ENCODE measurements at regions not wholly inside any gene's neighbourhood (a gene's known extent, or its start where the extent isn't known, plus 50 kb on each side); places are given as distances from the start of the nearest gene placed in this dataset.

DNA sequence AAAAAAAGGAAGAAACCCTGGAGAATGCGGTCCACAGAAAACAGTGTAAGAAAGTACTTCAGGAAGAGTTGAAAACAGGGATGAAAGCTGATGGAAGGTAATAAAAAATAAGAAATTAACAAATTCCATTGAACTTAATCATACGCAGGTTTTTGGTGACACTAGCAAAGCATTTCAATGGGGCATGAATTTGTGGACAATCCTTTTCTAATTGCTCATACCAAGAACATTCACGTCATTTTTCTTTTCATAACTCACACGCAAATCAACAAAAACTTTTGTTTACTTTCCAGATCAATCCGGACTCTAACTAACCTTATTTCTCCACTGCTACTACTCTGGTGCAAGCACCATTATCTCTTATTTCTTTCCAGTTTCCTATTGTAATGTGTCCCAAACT, 1195.0 kb downstream of the SLITRK5 start:
- DNase-seq (ENCODE audit: low read depth) = no peak

DNA sequence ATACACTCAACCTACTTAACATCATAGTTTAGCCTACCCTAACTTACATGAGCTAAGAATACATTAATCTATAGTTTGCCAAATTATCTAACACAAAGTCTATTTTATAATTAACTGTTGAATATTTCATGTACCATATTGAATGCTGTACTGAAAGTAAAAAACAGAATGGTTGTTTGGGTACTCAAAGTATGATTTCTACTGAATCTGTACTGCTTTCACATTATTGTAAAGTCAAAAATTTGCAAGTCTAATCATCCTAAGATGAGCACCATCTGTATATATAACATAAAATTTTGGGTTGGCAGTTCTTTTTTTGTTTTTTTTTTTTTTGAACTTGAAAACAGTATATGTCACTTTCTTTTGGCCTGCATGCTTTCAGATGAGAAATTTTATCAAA, 1212.6 kb downstream of the SLITRK5 start:
- DNase-seq (ENCODE audit: low read depth) = no peak

DNA sequence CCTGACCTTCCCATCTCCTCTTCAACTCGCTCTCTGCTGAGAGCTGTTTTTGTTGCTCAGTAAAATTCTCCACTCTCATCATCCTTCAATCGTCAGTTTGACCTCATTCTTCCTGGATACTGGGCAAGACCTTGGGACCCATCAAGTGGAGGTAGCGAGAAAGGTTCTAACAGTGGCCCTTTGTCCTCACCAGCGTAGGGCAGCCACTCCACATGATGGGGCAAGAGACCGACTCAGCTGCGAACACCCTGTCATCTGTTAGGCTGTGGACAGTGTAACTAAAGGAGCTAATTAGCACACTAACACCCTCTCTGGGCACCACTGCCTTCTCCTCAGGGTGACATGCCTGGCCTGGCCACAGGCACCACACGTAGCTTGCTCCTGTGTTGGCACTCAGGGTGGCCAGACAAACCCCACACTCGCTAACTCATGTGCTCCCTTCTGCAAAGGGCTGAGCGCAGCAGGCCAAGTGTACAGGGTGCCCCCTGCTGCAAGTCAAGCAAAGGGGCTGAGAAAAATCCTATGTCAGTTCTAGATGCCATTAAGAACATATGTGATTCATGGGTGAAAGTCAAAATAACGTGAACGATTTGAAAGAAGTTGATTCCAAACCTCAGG, 1216.0 kb downstream of the SLITRK5 start:
- no peak for DNase-seq (ENCODE audit: low read depth)

DNA sequence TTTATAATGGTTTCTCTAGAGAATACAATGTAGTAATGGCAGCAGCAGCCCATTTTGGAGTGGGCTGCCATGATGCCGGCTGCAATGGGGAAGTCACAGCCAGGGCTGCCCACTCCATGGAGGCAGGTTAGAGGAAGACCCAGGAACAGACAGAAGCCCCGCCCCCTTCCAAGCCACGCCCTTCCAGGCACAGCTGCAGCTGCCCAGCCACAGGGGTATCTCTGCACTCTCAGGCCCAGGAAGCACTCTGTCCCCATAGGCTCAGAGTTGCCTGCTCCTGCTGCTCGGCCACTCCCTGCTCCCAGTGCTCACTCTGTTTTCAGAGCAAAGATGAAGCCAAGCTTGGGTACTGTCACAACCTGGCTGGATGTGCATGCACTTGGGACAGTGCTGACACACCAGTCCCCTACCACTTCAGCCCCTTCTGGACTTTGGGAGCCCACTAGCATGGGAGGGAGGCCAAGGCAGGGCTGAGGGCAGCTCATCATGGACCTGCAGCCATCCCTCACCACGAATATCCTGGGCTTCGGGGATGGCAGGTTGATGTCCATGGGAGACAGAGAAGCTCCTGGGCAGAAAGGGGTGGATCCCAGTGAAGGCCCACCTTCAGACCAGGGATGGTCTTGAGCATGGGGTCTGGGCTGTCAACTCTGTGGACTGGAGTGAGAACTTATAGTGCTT, 1224.2 kb downstream of the SLITRK5 start:
- no peak for DNase-seq (ENCODE audit: low read depth)

DNA sequence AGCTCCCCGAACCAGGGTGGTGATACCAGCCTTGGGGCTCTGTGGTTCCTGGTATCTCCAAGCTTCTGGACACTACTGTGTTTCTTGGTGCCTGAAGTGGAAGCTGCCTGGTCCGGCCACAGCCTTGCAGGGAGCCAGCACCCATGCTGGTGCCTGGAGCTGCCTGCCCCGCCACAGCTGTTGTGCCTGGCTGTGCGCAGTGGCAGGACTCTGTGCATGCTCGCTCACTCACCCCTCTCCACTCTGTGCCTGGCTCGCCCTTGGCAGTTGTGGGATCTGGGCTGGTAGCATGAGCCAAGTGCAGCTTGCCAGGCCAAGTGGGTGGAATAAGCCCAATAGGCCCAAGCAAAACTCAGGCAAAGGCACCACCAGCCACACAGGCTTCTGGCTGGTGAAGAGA, 1225.3 kb downstream of the SLITRK5 start:
- DNase-seq (ENCODE audit: low read depth) = no peak

DNA sequence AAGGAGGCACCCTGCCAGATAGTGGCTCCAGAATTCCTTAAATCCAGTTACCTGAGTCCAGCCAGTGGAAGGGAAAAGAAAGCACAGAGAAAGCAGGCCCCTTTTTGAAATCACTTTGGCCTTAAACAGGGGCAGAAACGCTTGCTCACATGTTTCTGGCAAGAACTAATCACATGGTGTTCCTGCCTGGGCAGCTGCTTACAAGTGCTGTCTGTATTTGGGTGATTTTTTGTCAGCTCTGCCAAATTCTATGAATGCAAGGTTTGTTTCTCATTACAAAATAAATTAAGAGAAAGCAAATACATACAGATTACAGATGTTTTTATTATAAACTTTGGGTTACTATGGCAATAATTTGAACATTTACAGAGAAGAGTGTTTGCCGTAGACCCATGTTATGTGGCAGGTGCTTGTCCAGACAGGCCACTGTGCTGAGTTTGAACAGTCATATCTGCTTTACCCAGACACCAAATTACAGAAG, 1237.8 kb downstream of the SLITRK5 start:
- DNase-seq (ENCODE audit: low read depth) = peak; percentile 55

DNA sequence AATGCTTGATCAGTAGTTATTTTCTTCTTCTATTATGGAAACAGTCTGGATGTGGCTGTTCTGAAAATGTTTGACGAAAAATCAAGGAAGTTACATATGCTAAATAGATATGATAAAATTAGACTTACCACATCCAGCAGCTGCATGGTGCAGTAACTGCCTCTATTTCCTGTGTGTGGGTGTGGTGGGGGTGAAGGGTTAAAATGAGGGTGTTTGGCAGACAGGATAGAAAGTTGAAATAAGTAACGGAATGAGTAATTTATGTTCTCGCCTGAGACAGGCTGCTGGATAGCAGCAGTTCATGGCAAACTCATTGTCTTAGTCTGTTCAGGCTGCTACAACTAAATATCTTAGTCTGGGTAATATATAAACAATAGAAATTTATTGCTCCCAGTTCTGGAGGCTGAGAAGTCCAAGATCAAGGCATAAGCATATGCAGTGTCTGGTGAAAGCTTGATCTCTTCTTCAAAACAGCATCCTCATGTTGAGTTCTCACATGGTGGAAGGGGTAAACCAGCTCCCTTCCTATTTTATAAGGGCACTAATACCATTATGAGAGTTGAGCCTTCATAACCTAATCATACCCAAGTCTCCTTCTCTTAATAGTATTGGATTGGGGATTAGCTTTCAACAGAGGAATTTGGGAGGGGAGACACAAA, 1248.9 kb downstream of the SLITRK5 start:
- no peak for DNase-seq (ENCODE audit: low read depth)

DNA sequence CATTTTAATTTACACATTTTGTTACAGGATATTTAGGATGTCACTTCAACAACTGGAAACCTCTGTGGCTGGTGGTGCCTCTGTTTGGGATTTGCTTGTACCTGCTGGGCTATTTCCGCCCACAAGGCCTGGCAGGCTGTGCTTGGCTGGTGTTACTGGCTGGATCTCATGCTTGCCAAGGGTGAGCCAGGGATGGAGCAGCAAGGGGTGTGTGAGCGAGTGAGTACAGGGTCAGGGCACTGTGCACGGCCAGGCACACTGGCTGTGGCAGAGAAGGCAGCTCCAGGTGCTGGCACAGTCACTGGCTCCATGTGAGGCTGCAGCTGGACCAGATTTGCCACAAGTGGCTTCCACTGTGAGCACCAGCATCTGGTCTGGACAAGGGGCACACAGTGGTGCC, 1254.8 kb downstream of the SLITRK5 start:
- no peak for DNase-seq (ENCODE audit: low read depth)

DNA sequence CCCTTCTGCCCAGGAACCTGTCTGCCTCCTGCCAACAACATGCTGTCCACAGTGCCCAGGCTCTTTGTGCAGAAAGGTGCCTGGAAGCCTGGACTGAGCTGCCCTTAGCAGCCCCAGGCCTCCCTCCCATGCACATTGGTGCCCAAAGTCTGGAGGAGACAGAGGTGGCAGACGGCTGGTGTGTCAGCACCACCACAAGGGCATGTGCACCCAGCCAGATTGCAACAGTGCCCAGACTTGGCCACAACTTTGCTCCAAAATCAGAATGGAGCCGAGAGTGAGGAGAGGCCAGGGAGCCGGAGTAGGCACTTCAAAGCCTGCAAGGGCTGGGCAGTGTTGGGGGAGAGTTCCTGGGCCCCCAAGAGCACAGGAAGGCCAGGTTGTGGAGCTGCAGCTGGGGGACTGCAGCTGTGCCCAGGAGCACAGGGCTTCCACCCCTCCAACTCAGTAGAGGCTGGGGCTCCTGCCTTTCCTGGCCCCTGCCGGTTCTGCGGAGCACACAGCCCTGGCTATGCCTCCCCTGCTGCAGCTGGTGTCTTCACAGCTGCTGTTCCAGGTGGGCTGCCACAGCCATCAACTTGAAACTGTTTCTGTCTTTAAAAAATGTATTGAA, 1255.8 kb downstream of the SLITRK5 start:
- no peak for DNase-seq (ENCODE audit: low read depth)

DNA sequence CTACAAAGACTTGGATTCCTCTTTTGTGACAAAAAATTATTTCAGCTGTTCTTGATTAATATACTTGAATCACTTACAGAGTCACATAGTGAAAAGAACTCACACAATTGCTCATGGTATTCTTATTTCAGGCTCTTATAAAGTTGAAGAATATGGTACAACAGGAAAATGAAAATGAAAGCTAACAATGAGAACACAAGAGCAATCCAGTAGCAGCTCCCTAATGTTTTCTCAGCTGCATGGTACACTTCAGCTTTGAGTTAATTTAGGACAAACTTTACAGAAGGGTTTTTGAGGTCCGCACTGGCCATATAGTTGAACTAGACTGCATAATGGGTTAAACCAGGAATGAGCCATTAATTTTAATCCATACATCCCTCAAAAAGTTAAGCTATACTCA, 1261.8 kb downstream of the SLITRK5 start:
- DNase-seq (ENCODE audit: low read depth) = no peak

DNA sequence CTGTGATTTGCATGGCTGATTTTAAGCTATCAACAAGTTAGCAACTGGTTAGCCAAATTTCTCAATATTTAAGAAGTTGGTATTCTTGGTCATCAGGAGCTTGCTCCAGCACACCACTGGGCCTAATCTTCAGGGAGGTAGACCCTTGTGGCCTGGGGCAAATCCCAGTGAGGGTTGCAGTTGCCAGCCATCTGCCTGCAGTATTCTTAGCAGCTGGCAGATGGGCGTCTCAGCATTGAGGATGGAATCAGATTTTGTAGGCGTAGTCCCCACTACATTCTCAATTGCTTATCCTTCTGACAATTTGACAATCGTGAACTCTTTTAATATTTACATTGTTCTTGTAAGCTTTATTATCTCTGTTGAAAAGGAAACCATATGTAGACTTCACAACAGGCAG, 1266.2 kb downstream of the SLITRK5 start:
- DNase-seq (ENCODE audit: low read depth) = no peak

DNA sequence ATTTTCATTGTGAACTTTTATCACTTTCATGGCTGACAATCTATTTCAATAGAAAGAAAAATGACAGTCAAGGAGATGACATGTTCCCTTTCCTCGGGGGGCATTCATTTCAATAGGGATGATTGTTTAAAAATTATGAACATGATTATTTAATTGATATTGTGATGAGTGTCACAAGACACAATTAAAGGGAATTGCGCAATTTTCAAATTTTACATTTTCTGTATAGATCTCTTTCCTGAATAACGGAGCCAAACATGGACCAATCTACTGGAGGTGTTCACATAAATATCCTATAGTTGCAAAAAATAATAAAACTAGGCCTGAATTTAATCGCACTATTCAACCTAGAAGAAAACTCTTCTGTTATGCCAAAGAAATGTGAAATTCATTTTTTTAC, 1274.6 kb downstream of the SLITRK5 start:
- no peak for DNase-seq (ENCODE audit: low read depth)

DNA sequence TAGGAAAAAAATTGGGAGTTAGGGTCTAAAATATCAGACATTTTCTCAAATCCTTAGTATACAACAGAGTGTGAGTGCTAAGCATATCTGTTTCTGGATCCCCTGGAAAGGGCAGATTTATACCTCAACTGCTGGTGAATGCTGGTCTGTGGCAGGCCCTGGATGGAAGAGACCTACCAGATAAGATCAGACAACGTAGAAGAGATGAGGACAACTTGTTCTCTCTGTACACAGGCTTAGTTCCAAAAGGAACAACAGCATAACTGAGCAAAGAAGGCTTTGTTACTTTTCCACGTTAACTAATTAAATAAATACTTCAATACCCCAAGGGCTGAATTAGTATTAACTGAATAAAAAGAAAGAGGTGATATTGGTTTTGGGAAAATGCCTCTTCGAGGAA, 1277.3 kb downstream of the SLITRK5 start:
- DNase-seq (ENCODE audit: low read depth) = no peak

DNA sequence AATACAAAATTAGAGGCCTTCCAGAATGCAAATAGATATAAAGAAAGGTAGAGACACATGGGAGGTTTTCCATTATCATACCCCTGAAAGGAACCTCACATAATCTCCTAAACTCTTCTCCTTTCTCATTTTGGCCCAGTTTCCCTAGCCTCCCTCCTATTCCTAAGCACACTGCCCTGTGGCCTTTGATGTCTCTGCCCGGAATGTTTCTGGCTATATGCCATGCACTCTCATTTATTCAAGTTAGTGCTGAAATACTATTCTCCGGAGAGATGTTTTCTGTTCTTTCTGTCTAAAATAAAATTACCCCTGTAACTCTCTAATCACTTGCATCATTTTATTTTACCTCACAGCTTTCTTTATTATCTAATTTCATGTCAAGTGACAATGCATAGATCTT, 1287.7 kb downstream of the SLITRK5 start:
- peak; percentile 1 for DNase-seq (ENCODE audit: low read depth)

DNA sequence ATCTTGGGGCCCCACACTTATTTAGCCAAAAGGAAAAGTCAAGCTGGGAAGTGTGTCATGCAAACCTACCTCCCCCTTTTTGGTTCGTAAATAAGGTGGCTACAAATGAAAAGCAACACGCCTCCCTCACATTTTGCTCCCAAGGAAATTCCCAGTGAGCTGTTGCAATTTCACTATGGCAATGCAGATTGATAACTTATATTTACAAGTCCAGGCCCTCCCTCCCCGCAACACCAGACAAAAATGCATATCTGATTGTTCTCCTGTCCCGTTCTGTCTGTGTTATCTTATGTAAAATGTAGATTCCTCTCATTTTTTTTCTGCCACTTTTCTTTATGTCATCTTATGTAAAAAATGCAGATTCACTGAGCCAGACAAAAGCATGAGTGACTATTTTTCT, 1305.3 kb downstream of the SLITRK5 start:
- no peak for DNase-seq (ENCODE audit: low read depth)

DNA sequence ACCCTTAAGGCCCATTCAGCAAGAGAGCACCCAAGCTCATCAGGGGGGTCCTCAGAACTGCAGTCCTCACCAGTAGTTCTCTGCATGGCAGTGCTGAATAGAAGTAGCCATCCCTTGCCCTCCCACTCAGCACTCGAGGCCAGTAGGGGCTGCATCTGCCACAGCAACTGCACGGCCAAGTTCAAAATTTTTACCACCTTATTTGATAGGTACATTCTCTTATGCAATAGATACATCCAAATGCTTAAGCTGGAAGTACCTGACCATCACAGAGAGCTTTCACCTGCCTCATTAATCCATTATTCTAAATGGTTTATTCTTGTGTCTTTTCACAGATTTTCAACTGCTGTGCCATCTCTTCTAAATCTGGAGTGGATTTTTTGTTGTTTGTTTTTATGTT, 1307.4 kb downstream of the SLITRK5 start:
- no peak for DNase-seq (ENCODE audit: low read depth)

DNA sequence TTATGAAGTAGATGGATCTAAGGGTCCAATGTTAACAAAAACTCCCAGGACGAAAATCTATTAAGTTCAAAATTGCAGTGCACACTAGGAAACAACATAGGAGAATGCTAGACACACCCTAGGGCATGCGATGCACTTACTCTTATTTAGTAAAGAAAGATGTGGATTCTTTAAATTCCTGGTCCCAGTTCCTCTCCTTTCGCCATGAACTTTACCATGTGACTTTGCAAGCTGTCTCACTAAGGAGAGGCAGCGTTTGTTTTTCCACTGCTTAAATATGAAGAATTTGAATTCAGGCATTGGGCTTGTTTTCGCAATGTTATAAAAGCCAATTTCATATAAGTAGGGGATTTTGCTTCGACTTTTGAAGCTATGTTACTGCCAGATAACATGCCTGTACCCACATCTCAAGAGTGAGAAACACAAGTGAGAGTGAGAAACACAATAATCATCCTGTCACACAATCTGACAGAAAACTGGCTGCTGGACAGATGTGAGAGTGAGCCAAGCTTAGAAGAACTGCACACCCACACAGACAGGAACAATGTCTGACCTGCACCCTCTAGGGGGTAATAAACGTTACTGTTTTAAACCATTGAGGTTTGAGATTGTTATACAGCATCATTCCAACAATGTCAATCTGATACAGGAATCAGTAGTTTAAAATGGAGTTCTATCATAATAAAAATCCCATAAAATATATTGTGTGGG, 1308.4 kb downstream of the SLITRK5 start:
- no peak for DNase-seq (ENCODE audit: low read depth)

DNA sequence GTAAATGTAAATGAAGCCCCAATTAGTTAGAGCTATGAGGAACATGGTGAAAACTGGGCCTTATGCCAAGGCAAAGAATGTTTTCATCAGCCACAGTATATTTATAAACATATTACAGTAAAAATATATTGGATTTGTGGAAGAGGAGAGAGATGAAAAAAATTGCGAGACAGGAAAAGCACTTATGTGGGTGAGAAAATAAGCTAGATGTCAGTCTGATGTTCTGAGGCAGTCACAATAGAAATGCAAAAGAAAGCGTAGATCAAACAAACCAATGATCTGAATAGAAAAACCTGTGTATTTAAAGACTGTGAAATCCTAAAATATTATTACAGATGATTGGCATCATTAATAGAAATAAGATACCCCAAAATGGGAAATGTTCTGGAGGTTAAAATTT, 1332.5 kb downstream of the SLITRK5 start:
- DNase-seq (ENCODE audit: low read depth) = no peak

DNA sequence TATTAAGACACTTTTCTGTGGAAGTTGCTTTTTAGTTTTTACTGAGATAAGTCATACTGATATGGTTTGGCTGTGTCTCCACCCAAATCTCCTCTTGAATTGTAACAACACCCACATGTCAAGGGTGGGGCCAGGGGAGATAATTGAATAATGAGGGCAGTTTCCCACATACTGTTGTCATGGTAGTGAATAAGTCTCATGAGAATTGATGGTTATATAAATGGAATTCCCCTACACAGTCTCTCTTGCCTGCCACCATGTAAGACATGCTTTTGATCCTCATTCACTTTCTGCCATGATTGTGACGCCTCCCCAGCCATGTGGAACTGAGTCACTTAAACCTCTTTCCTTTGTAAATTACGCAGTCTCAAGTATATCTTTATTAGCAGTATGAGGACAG, 1340.4 kb downstream of the SLITRK5 start:
- no peak for DNase-seq (ENCODE audit: low read depth)

DNA sequence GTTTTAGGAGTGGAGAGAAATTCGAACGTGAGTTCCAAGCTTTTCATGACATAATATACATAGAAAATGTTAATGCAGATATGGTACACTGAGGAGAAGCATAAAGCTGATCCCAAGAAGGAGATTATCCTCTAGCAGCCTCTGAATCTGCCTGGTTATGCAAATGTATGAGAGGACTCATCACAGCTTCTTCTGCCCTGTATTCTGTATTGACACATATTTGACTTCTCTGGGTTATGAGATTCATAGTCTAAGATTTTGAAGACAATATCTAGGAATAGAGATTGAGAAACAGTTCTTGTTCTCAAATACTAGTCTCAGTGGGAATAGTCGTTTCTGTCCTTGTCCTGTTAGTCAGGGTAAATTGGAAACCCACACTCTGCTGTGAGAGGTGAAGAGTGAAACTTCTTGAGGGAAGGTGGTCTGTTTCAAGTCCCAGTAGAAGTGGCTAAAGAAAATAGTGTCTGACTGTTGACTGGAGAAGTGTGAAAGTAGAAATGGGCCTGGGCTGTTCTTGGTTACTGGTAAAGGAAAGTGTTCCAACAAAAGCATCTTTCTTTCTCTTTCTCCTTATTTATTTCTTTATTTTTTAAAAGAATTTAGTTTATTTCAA, 1356.6 kb downstream of the SLITRK5 start:
- DNase-seq (ENCODE audit: low read depth) = no peak

DNA sequence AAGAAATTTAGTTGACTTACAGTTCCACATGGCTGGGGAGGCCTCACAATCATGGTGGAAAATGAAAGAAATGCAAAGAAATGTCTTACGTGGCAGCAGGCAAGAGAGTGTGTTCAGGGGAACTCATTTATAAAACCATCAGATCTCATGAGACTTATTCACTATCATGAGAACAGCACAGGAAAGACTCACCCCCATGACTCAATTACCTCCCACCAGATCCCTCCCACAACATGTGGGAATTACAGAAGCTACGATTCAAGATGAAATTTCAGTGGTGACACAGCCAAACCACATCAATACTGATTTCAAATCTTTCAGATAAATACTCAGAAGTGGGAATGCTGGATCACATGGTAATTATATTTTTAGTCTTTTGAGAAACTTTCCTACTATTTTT, 1357.9 kb downstream of the SLITRK5 start:
- DNase-seq (ENCODE audit: low read depth) = no peak

DNA sequence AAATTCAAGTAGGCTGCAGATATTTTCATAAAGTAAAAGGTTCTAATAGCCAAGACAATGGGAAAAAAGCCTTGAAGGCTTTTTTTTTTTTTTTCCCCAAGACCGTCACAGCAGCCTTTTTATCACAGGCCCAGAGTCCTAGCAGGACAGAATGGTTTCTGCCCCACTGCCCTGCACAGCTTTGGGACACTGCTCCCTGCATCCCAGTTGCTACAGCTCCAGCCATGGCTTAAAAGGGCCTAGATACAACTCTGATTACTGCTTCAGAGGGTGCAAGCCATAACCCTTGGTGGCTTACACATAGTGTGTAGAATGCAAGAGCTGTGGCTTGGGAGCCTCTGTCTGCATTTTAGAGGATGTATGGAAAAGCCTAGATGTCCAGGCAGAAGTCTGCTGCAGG, 1362.8 kb downstream of the SLITRK5 start:
- no peak for DNase-seq (ENCODE audit: low read depth)
